DND-41 (cell line): ENCODE measurements at regions not wholly inside any gene's neighbourhood (a gene's known extent, or its start where the extent isn't known, plus 50 kb on each side); places are given as distances from the start of the nearest gene placed in this dataset.
"Not testable (repeated sequence)": the region's sequence is repeated elsewhere in the genome, so short reads cannot be mapped to it uniquely, and the experiment has no call there.

ENCODE experiments used
- ATAC-seq: fragments of 200-7000 bp; cut with Tn5 transposase; 3 replicates; pipeline ENCODE4 v1.9.1; 2021; ENCODE audit warnings: low read depth; ENCODE audit not compliant: insufficient read depth
- DNase-seq: peaks from one replicate; pipeline ENCODE4 v3.0.0-alpha.2; 2020
- H2AFZ ChIP-seq: 2 replicates; pipeline ENCODE4 v1.6.0; 2012; ENCODE audit warnings: low read depth, low read length
- H3K27ac ChIP-seq: 2 replicates; pipeline ENCODE4 v1.5.1; 2012; ENCODE audit warnings: low read length, inconsistent platforms
- H3K27me3 ChIP-seq: fragments of 200-600 bp; sonication (generic); 2 replicates; pipeline ENCODE4 v1.6.0; 2012; ENCODE audit warnings: low read length, mild to moderate bottlenecking, inconsistent platforms; ENCODE audit not compliant: insufficient read depth, poor library complexity
- H3K36me3 ChIP-seq: 2 replicates; pipeline ENCODE4 v1.5.1; 2012; ENCODE audit warnings: low read length, inconsistent platforms; ENCODE audit not compliant: insufficient read depth
- H3K4me1 ChIP-seq: 2 replicates; pipeline ENCODE4 v1.5.1; 2012; ENCODE audit warnings: mild to moderate bottlenecking, low read length; ENCODE audit not compliant: insufficient read depth
- H3K4me2 ChIP-seq: 2 replicates; pipeline ENCODE4 v1.6.0; 2012; ENCODE audit warnings: mild to moderate bottlenecking, moderate library complexity, low read length, inconsistent platforms; ENCODE audit not compliant: insufficient read depth
- H3K4me3 ChIP-seq, 2 experiments: fragments of 200-600 bp in 1 of 2; shearing (Covaris generic) in 1 of 2; 2 replicates each; pipeline ENCODE4 v1.5.1; 2012 to 2016; ENCODE audit warnings: inconsistent platforms in 2 of 2, low read length in 2 of 2, mild to moderate bottlenecking in 2 of 2, low read depth in 1 of 2, moderate library complexity in 1 of 2
- H3K79me2 ChIP-seq: 2 replicates; pipeline ENCODE4 v1.6.0; 2012; ENCODE audit warnings: low read length, inconsistent platforms; ENCODE audit not compliant: insufficient read depth
- H3K9ac ChIP-seq: 2 replicates; pipeline ENCODE4 v1.6.0; 2012; ENCODE audit warnings: low read depth, mild to moderate bottlenecking, inconsistent platforms, low read length, moderate library complexity
- H3K9me3 ChIP-seq: 2 replicates; pipeline ENCODE4 v1.5.1; 2012; ENCODE audit warnings: low read length, moderate library complexity, mild to moderate bottlenecking, inconsistent platforms; ENCODE audit not compliant: insufficient read depth, severe bottlenecking
- H4K20me1 ChIP-seq: 2 replicates; pipeline ENCODE4 v1.6.0; 2012; ENCODE audit warnings: low read length; ENCODE audit not compliant: insufficient read depth
- CTCF ChIP-seq: IDR thresholded peaks from 2 replicates; pipeline ENCODE4 v1.5.1; 2012; ENCODE audit warnings: borderline replicate concordance, low read length, moderate library complexity, mild to moderate bottlenecking; ENCODE audit not compliant: poor library complexity, severe bottlenecking; ENCODE audit errors: extremely low read depth
- EZH2 ChIP-seq: IDR thresholded peaks from 3 replicates; pipeline ENCODE4 v1.6.1; 2012; ENCODE audit warnings: borderline replicate concordance, low read depth, mild to moderate bottlenecking, moderate library complexity, low read length, inconsistent platforms; ENCODE audit not compliant: severe bottlenecking

GRCh38 chr6:131469130-131469529 lies 103.9 kb upstream of the ARG1 start:
- Histone ChIP-seq H3K9me3 (no peaks in the 10 kb centered on the region), H3K4me2 (no peak overlapping the region), H3K79me2 (no peaks in the 10 kb centered on the region), H3K4me3 (no peak overlapping the region), H3K27ac (no peak overlapping the region), H2AFZ (0 out of 2 replicates have a peak overlapping the region, but pooled peaks have one; percentile 31), H3K4me1 (no peaks in the 10 kb centered on the region), H3K36me3 (no peaks in the 10 kb centered on the region), H3K9ac (no peak overlapping the region), H3K27me3 (no peaks in the 10 kb centered on the region), H4K20me1 (no peaks in the 10 kb centered on the region)
- no peak for DNase-seq
- TF ChIP-seq EZH2 (no peak), CTCF (no peak)
- ATAC-seq = no peak

- Histone ChIP-seq H3K4me1 (no peaks in the 10 kb centered on the region), H3K27me3 (no peaks in the 10 kb centered on the region), H2AFZ (no peak overlapping the region), H4K20me1 (no peaks in the 10 kb centered on the region), H3K27ac (no peak overlapping the region), H3K36me3 (no peaks in the 10 kb centered on the region), H3K9ac (no peak overlapping the region), H3K79me2 (no peaks in the 10 kb centered on the region), H3K4me3 (no peak overlapping the region), H3K4me2 (no peak overlapping the region), H3K9me3 (peaks cover 2% of the 10 kb centered on the region)
- TF ChIP-seq CTCF (no peak), EZH2 (no peak)
- DNase-seq = no peak
- no peak for ATAC-seq
These were observed 102.5 kb upstream of the ARG1 start for GRCh38 chr6:131470534-131470933.

- DNase-seq = no peak
- Histone ChIP-seq H3K4me3 (no peak overlapping the region), H3K4me1 (no peaks in the 10 kb centered on the region), H3K27me3 (no peaks in the 10 kb centered on the region), H3K36me3 (no peaks in the 10 kb centered on the region), H4K20me1 (no peaks in the 10 kb centered on the region), H2AFZ (no peak overlapping the region), H3K4me2 (no peak overlapping the region), H3K79me2 (no peaks in the 10 kb centered on the region), H3K9ac (no peak overlapping the region), H3K27ac (no peak overlapping the region), H3K9me3 (peaks cover 2% of the 10 kb centered on the region)
- no peak for TF ChIP-seq CTCF
- no peak for TF ChIP-seq EZH2
- ATAC-seq = no peak
These were observed 101.7 kb upstream of the ARG1 start for GRCh38 chr6:131471331-131471730.

GRCh38 chr6:131473303-131473702 lies 99.7 kb upstream of the ARG1 start:
- ATAC-seq, H3K27ac ChIP-seq, H3K27me3 ChIP-seq, H2AFZ ChIP-seq, H3K9me3 ChIP-seq, H3K4me3 ChIP-seq, H4K20me1 ChIP-seq, DNase-seq, H3K36me3 ChIP-seq, H3K9ac ChIP-seq, H3K4me2 ChIP-seq, H3K79me2 ChIP-seq, H3K4me1 ChIP-seq: not testable (repeated sequence)
